Neural cell (in vitro differentiated cells): ENCODE measurements at regions not wholly inside any gene's neighbourhood (a gene's known extent, or its start where the extent isn't known, plus 50 kb on each side); places are given as distances from the start of the nearest gene placed in this dataset.

Experiments used
- CTCF ChIP-seq: fragments of 450-650 bp; IDR thresholded peaks from 2 replicates; pipeline ENCODE4 v1.5.1; 2014; ENCODE audit warnings: antibody characterized with exemption, mild to moderate bottlenecking, moderate library complexity; ENCODE audit not compliant: poor library complexity, severe bottlenecking
- EZH2 ChIP-seq: fragments of 200-600, 300-800 bp; shearing (Covaris generic), sonication (generic); IDR thresholded peaks from 2 replicates; pipeline ENCODE4 v1.6.1; 2014; ENCODE audit warnings: antibody characterized with exemption, low read length, borderline replicate concordance, mild to moderate bottlenecking; ENCODE audit not compliant: insufficient read depth, poor library complexity, severe bottlenecking
- MXI1 ChIP-seq: fragments of 450-650 bp; conservative IDR thresholded peaks from 2 replicates; pipeline ENCODE4 v1.6.1; 2014; ENCODE audit warnings: antibody characterized with exemption, mild to moderate bottlenecking; ENCODE audit not compliant: poor library complexity, severe bottlenecking
- SMC3 ChIP-seq: fragments of 450-650 bp; conservative IDR thresholded peaks from 2 replicates; pipeline ENCODE4 v1.6.1; 2014; ENCODE audit warnings: antibody characterized with exemption, mild to moderate bottlenecking, moderate library complexity; ENCODE audit not compliant: poor library complexity
- TAF1 ChIP-seq: IDR thresholded peaks from 2 replicates; pipeline ENCODE4 v1.6.1; 2012; ENCODE audit warnings: low read depth

DNA sequence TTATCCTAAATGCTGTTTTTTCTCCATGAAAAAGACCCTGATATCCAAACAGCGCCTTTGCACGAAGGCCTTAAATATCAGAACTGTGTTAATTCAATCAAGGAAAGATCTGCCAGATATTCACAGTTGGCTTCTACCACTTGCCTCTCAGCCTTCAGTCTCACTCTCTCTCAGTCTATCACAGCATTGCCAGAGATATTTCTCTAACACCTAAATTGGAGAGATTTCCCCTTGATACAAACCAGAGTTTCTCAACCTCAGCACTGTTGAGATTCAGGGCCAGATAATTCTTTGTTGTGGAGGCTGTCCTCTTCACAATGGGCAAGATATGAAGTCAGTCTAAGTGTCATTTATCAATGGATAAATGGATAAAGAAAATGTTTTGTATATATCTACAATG lies 454.1 kb upstream of the MAF start:
- TF ChIP-seq CTCF, result no peak
- no peak for TF ChIP-seq TAF1
- TF ChIP-seq MXI1, result no peak
- TF ChIP-seq SMC3, result no peak
- TF ChIP-seq EZH2, result no peak
